ENCODE measurements at regions not wholly inside any gene's neighbourhood (a gene's known extent, or its start where the extent isn't known, plus 50 kb on each side); places are given as distances from the start of the nearest gene placed in this dataset.

- TF ChIP-seq CTCF (IDR thresholded peaks at IDR 0.05) (no peak), POLR2A (IDR thresholded peaks at IDR 0.05) (no peak)
Measured at GRCh38 chr6:82467338-82467737, 103.7 kb downstream of the TPBG start.
